Lower leg skin (tissue), 4 donors: ENCODE measurements at regions not wholly inside any gene's neighbourhood (a gene's known extent, or its start where the extent isn't known, plus 50 kb on each side); places are given as distances from the start of the nearest gene placed in this dataset.
"Not testable (repeated sequence)": the region's sequence is repeated elsewhere in the genome, so short reads cannot be mapped to it uniquely, and the experiment has no call there.

Experiments
- DNase-seq, 2 donors: peaks; one replicate each; pipeline ENCODE4 v3.0.0-alpha.2; 2019; ENCODE audit warnings: low spot score in 2 of 2
- H3K4me3 ChIP-seq: fragments of 200-600 bp; sonication (generic); 2 replicates; pipeline ENCODE4 v1.5.1; 2017; ENCODE audit warnings: mild to moderate bottlenecking, low read depth; ENCODE audit not compliant: poor library complexity, severe bottlenecking
- POLR2A ChIP-seq, 2 donors: fragments of 450-650 bp; IDR thresholded peaks; one replicate each; pipeline ENCODE4 v1.6.1; 2016 to 2017; ENCODE audit warnings: antibody characterized with exemption in 2 of 2, mild to moderate bottlenecking in 1 of 2, moderate library complexity in 1 of 2
- WGBS, 2 donors: methylation state at CpG; one replicate each; pipeline ENCODE4 v1.1.5; 2018; 5-methylcytosine and 5-hydroxymethylcytosine counted together
- intact Hi-C: fragments of 100-400 bp; cut with DNase I; formaldehyde crosslinking; loops from one replicate; pipeline ENCODE4 v1.15.0; 2023; ENCODE audit warnings: low total_unique reads
- TF ChIP-seq, protein P1 (sequence below), 3 donors: fragments of 450-650 bp; IDR thresholded peaks; one replicate each; pipeline ENCODE4 v1.5.1; 2016; ENCODE audit warnings: antibody characterized with exemption in 3 of 3, mild to moderate bottlenecking in 3 of 3, moderate library complexity in 2 of 3

GRCh38 chrX:840556-840955 lies 210.0 kb downstream of the SHOX start:
- no peak for DNase-seq

GRCh38 chrX:838666-839065 lies 208.1 kb downstream of the SHOX start:
- DNase-seq, H3K4me3 ChIP-seq, intact Hi-C loops: not testable (repeated sequence)
- WGBS, 2 donors, result 12 to 29% methylated on average over 13 of the region's 13 CpGs

More at GRCh38 chrX:840556-840955, 210.0 kb downstream of the SHOX start:
- H3K4me3 ChIP-seq, result no peak overlapping the region
- 72 to 78% methylated on average over 11 to 13 of the region's 13 CpGs for WGBS, 2 donors
- intact Hi-C loops, result no loop called here
- TF ChIP-seq, protein P1, sequence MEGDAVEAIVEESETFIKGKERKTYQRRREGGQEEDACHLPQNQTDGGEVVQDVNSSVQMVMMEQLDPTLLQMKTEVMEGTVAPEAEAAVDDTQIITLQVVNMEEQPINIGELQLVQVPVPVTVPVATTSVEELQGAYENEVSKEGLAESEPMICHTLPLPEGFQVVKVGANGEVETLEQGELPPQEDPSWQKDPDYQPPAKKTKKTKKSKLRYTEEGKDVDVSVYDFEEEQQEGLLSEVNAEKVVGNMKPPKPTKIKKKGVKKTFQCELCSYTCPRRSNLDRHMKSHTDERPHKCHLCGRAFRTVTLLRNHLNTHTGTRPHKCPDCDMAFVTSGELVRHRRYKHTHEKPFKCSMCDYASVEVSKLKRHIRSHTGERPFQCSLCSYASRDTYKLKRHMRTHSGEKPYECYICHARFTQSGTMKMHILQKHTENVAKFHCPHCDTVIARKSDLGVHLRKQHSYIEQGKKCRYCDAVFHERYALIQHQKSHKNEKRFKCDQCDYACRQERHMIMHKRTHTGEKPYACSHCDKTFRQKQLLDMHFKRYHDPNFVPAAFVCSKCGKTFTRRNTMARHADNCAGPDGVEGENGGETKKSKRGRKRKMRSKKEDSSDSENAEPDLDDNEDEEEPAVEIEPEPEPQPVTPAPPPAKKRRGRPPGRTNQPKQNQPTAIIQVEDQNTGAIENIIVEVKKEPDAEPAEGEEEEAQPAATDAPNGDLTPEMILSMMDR (IDR thresholded peaks at IDR 0.05), result no peak
- TF ChIP-seq POLR2A (IDR thresholded peaks at IDR 0.05), result no peak

DNA sequence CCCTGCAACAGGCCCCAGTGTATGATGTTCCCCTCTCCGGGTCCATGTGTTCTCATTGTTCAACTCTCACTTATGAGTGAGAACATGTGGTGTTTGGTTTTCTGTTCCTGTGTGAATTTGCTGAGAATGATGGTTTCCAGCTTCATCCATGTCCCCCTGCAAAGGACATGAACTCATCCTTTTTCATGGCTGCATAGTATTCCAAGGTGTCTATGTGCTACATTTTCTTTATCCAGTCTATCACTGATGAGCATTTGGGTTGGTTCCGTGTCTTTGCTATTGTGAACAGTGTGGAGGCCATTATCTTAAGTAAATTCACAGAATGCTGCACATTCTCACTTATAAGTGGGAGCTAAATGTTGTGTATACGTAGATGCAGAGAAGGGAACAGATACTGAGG lies 205.3 kb downstream of the SHOX start:
- 93 to 97% methylated on average over 3 of the region's 3 CpGs for WGBS, 2 donors
- intact Hi-C loops, DNase-seq, H3K4me3 ChIP-seq: not testable (repeated sequence)

DNA sequence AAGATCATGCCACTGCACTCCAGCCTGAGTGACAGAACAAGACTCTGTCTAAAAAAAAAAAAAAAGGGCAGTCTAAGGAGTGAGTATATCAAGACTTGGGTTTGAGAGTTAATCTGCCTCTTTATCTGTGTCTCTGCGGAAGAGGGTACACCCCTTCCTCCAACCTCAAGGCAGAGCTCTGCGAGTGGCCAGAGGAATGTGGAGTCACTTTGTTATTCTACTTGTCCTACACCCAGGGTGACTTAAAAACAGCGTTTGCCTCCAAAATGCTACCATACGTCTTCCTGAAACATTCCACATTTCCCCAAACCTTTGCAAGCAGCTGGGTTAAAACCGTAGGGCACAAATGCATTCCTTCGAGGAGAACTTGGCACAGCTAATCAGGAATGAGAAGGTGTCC lies 199.9 kb downstream of the SHOX start:
- DNase-seq, result no peak

GRCh38 chrX:829145-829544 lies 198.6 kb downstream of the SHOX start:
- peak in 1 of 2 donors; percentile 32 for DNase-seq
- TF ChIP-seq POLR2A (IDR thresholded peaks at IDR 0.05), result no peak
- TF ChIP-seq, protein P1 (IDR thresholded peaks at IDR 0.05), result no peak
- H3K4me3 ChIP-seq, result no peak overlapping the region
- intact Hi-C loops, result no loop called here
- 87 to 89% methylated on average over 3 of the region's 3 CpGs for WGBS, 2 donors

More for the DNA sequence above, 199.9 kb downstream of the SHOX start:
- H3K4me3 ChIP-seq, result no peak overlapping the region
- intact Hi-C loops, result no loop called here
- WGBS, 2 donors, result 15 to 32% methylated on average over 6 of the region's 6 CpGs
- TF ChIP-seq POLR2A (IDR thresholded peaks at IDR 0.05), result no peak
- TF ChIP-seq, protein P1 (IDR thresholded peaks at IDR 0.05), result no peak

- DNase-seq, result no peak
- 52 to 54% methylated on average over 8 of the region's 8 CpGs for WGBS, 2 donors
These were observed 197.9 kb downstream of the SHOX start for GRCh38 chrX:828411-828959.

DNA sequence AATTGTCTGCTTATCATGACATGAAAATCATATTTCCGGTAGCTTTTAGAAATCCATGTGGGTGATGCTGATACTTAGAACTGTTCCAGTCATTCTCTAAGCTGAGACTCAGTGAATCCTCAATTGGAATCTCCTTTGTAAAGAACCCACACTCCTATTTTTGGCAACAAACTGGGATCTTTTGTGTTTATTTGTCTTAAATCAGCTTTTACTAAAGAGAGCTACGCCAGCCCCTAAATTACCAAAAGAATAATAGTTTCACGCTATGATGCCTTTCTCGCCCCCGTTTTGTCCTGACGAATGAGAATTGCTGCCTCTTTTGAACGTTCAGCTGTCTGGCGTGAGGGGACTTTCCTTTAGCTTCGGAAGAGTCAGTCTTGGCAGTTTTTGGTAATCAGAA lies 195.9 kb downstream of the SHOX start:
- intact Hi-C loops, result no loop called here
- H3K4me3 ChIP-seq, result no peak overlapping the region
- TF ChIP-seq, protein P1 (IDR thresholded peaks at IDR 0.05), result no peak
- no peak for TF ChIP-seq POLR2A (IDR thresholded peaks at IDR 0.05)
- WGBS, 2 donors, result 21 to 32% methylated on average over 9 of the region's 9 CpGs
- no peak for DNase-seq

More at GRCh38 chrX:828411-828959, 197.9 kb downstream of the SHOX start:
- no peak overlapping the region for H3K4me3 ChIP-seq
- intact Hi-C loops, result no loop called here
- no peak for TF ChIP-seq POLR2A (IDR thresholded peaks at IDR 0.05)
- TF ChIP-seq, protein P1 (IDR thresholded peaks at IDR 0.05), result no peak
